Stimulated activated CD4-positive, alpha-beta T cell treated with anti-CD3 and anti-CD28 coated beads, Interleukin-15, amount 100 ng/mL, for 48 hours (primary cell): ENCODE measurements at regions not wholly inside any gene's neighbourhood (a gene's known extent, or its start where the extent isn't known, plus 50 kb on each side); places are given as distances from the start of the nearest gene placed in this dataset.
"Not testable (repeated sequence)": the region's sequence is repeated elsewhere in the genome, so short reads cannot be mapped to it uniquely, and the experiment has no call there.

Source experiments
- DNase-seq, 2 donors: peaks; one replicate each; pipeline ENCODE4 v3.0.0-alpha.2; 2020; ENCODE audit warnings: low read depth in 2 of 2

- DNase-seq: no peak
Observed at GRCh38 chr21:19353256-19353655, 949.7 kb upstream of the TMPRSS15 start.

GRCh38 chr21:19368944-19369343 is 965.4 kb upstream of the TMPRSS15 start:
- no peak for DNase-seq

GRCh38 chr21:19392390-19392789 is 988.8 kb upstream of the TMPRSS15 start:
- DNase-seq: no peak

GRCh38 chr21:19400223-19400770 is 996.7 kb upstream of the TMPRSS15 start:
- DNase-seq: no peak

DNA sequence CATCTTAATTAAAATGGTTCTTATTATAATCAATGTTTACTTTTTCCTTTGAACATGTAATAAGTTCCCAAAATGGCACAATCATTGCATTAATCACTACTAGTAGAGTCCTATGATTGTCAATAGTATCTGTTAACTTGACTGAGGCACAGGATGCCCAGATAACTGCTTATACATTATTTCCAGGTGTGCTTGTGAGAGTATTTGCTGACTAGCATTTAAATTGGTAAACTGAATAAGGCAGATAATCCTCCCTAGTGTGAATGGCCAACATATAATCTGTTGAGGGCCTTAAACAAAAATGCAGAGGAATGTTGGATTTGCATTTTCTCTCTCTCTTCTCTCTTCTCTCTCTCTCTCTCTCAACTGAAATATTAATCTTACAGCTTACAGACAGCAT is 999.3 kb upstream of the TMPRSS15 start:
- no peak for DNase-seq

GRCh38 chr21:19405326-19405725 is 1001.7 kb upstream of the TMPRSS15 start:
- no peak for DNase-seq

DNA sequence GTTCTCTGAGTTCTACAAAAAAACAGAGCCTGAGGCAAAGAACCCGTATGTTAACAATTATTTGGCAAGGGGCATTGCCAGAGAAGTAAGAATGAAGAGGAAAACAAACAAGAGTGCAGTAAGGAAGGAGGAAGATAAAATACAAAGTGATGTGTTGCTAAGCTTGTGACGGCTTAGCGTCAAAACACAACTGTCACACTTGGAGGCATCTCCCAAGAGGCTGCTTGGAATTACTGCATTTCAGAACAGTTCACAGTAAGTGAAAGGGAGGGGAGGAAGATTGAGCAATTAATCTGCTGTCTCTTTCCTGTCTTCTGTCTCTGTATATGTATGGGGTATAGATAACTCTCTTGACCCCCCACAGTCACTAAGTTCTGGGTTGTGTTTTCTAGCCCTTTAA is 1017.0 kb upstream of the TMPRSS15 start:
- no peak for DNase-seq

GRCh38 chr21:19433623-19434022 is 1030.0 kb upstream of the TMPRSS15 start:
- DNase-seq: no peak

- DNase-seq: no peak
Observed at GRCh38 chr21:19440792-19441655, 1037.4 kb upstream of the TMPRSS15 start.

DNA sequence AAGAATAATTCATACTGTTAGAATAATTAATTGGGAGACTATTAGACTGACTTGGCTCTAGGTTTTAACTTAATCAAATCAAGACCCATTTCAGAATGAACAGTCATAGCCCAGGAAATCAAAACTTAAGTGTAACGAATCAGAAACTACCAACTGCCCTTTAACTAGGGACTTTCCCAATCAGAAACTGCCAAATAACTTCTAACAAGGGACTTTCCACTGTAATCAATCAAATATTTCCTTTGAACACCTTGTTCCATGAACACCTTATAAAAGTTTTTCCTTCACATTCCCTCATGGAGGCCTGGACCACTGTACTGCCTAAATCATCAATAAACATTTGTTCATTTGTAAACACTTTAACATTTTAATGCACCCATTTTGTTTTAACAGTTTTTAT is 1054.7 kb upstream of the TMPRSS15 start:
- DNase-seq: no peak

GRCh38 chr21:19461481-19462205 is 1058.1 kb upstream of the TMPRSS15 start:
- no peak for DNase-seq

DNA sequence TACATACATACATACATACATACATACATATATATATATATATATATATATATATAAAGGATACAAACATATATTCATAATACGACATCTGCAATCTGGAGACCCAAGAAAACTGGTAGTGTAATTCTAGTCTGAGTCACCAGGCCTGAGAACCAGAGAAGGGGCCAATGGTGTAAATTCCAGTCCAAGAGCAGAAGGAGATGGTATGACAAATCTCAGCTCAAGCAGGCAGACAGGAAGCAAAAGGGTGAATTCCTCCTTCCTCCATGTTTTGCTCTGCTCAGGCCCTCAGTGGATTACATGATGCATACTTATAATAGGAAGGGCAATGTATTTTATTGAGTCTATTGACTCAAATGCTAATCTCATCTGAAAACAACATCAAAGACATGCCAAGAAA is 1060.4 kb upstream of the TMPRSS15 start:
- no peak for DNase-seq

DNA sequence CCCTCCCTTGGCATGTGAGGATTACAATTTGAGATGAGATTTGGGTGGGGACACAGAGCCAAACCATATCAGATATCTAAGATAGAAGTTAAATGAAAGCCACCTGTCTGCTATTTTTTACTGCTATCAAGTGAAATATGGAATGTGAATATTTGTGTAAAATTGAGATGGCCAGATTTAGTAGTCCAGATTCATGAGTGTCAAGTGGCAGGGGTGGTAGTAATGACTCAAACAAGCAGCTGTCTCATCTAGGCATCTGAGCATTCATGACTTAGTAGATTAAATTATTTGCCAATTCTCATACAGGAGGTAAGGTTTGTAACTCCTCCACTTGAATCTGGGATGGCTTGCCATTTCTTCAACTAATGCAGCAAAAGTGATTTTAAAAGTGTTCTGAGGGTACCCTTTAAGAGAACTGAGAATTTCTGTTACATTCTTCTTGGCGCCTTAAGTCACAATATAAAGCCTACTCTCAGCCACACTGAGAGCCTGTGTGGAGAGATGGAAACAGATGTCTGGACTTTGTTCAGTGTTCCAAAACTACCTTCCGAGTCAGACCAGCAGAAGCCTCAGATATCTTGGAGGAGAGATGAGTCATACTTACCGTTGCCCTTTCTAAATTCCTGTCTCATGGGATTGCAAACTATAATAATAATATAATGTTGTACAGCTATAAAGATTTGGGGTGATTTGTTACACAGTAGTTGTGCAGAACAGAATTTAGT is 1065.6 kb upstream of the TMPRSS15 start:
- no peak for DNase-seq

DNA sequence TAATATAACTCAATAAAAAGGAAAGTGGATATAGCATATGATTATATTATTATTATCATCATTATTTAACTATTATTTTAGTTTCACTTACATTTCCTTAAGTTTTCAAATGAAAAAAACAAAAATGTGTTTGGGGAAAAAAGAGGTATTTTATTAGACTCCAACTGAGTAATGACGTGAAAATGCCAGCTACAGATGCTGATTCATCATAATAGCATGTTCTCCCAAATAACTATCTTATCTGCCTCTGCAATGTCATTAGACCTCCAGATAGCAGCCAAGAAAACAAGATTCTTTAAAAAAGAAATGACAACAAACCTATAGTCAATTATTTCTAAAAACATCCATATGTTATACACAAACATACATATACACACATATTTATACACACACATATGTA is 1071.9 kb upstream of the TMPRSS15 start:
- DNase-seq: no peak

GRCh38 chr21:19489930-19490329 is 1086.3 kb upstream of the TMPRSS15 start:
- DNase-seq: no peak

DNA sequence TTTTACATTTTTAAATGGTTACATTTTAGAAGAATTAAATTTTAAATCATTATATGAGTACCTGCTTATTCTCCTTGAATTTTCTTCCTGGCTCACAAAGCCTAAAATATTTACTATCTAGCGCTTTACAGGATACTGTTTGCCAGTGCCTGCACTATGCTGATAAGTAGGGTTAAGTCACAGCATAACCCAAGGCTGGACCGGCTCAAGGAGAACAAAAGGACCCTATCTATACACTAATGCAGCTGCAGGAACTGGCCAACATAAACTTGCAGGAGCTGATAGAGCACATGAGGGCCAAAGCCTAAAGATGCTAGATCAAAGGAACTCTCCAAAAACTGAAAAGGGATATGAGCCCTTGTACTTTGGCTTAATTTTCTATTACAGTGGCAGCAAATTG is 1086.9 kb upstream of the TMPRSS15 start:
- DNase-seq: no peak

GRCh38 chr21:19493437-19494241 is 1090.1 kb upstream of the TMPRSS15 start:
- DNase-seq: not testable (repeated sequence)

- no peak for DNase-seq
Observed at GRCh38 chr21:19501115-19501514, 1097.5 kb upstream of the TMPRSS15 start.

DNA sequence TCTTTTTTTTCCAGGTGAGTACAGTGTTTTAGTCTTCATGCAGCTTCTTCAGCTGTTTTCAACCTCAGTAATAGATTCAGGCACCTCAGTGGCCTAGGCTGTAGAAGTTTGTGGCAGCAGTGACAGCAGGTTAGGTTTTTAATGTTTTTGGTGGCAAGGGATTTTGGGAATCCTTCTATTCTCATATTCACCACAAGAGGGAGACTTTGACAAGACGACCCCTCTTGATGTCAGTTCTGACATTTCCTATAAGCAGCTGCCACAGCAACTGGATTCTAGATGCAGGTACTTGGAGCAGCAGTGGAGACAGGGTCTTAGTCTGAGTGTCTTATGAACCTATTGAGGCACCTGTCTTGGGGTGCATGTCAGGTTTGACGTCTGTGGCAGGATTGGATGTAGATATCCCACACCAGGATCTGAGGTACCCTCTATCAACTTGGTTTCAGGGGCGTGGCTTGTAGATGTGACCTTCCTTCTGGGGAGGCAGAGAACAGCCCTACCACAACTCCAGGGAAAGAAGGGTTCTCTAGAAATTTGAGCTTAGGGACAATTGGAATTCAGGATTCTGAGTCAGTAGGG is 1104.2 kb upstream of the TMPRSS15 start:
- no peak for DNase-seq

DNA sequence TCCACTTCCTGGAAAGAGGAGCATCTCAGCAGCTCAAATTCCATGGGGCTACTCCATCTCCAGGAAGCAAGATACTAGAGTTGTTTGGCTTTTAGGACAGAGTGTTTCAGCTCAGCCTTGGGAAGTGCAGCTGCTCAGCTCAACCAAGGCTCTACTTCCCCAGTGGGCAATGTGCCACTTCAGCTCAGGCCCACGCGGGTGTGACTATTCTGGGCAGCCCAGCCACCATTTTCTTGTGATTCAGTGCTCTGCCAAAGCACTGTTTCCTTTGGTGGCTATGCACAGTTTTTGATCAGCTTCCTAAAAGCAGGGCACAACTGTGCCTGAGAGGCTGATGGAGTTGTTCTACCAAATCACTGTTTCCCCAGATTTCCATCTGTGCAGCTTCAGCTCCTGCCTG is 1104.9 kb upstream of the TMPRSS15 start:
- no peak for DNase-seq

GRCh38 chr21:19508844-19509243 is 1105.3 kb upstream of the TMPRSS15 start:
- DNase-seq: no peak
